ENCODE measurements at regions not wholly inside any gene's neighbourhood (a gene's known extent, or its start where the extent isn't known, plus 50 kb on each side); places are given as distances from the start of the nearest gene placed in this dataset.

DNA sequence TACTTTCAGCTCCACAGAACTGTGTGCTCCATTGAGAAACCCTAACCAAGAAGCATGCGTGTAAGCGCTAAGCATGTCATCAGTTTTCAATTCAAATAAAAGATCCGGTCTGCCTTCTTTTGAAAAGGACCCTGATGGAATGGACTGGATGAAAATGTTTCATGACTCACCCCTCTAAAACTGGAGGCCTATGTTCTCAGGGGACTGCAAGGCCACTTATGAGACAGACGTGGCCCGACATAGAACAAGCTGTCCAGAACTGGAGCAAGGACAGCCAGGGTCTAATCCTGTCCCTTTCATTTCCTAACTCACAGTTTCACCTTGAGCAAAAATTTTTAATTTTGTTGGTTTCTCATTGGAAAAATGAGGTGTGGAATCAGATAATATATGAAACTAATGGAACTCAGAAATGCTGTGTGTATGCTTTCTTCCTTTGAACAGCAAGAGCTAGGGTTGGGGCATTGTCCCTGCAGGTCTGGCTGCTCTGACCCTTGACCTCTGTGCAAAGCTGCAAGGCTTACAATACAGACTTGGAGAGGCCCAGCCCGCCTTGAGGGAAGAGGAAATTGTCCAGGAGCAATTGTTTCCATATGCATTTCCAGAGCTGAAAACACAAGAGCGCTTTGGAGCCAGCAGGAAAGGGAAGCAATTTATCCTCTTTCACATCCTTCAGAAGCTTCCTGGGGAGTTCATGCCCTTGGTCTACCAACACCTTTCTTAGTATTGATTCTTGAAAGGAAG, 553.4 kb upstream of the KLF12 start:
- no peak for TF ChIP-seq CTCF (IDR thresholded peaks at IDR 0.05; ENCODE audit: low read depth, low read length, poor library complexity, severe bottlenecking)
- no peak for TF ChIP-seq EZH2phosphoT487 (IDR thresholded peaks at IDR 0.05; ENCODE audit: borderline replicate concordance, low read length)
